ENCODE measurements at regions not wholly inside any gene's neighbourhood (a gene's known extent, or its start where the extent isn't known, plus 50 kb on each side); places are given as distances from the start of the nearest gene placed in this dataset.
"Not testable (repeated sequence)": the region's sequence is repeated elsewhere in the genome, so short reads cannot be mapped to it uniquely, and the experiment has no call there.

GRCh38 chr9:126170286-126170823, 156.3 kb upstream of the MVB12B start:
- DNase-seq (ENCODE audit: low read depth in 2 of 2): no peak

GRCh38 chr9:126171641-126172040, 155.0 kb upstream of the MVB12B start:
- no peak for DNase-seq (ENCODE audit: low read depth in 2 of 2)

GRCh38 chr9:126173401-126173800, 153.2 kb upstream of the MVB12B start:
- DNase-seq (ENCODE audit: low read depth in 2 of 2): no peak

GRCh38 chr9:126173929-126174328, 152.7 kb upstream of the MVB12B start:
- no peak for DNase-seq (ENCODE audit: low read depth in 2 of 2)

- DNase-seq (ENCODE audit: low read depth in 2 of 2): no peak
Observed at GRCh38 chr9:126183266-126183665, 143.4 kb upstream of the MVB12B start.

- DNase-seq (ENCODE audit: low read depth in 2 of 2): not testable (repeated sequence)
Observed at GRCh38 chr9:126190994-126191393, 135.6 kb upstream of the MVB12B start.

GRCh38 chr9:126198854-126199253, 127.8 kb upstream of the MVB12B start:
- no peak for DNase-seq (ENCODE audit: low read depth in 2 of 2)

GRCh38 chr9:126203313-126203712, 123.3 kb upstream of the MVB12B start:
- DNase-seq (ENCODE audit: low read depth in 2 of 2): no peak

GRCh38 chr9:126204197-126204596, 122.4 kb upstream of the MVB12B start:
- DNase-seq (ENCODE audit: low read depth in 2 of 2): no peak

GRCh38 chr9:126204708-126205225, 121.9 kb upstream of the MVB12B start:
- no peak for DNase-seq (ENCODE audit: low read depth in 2 of 2)

- DNase-seq (ENCODE audit: low read depth in 2 of 2): no peak
Observed at GRCh38 chr9:126205265-126205664, 121.4 kb upstream of the MVB12B start.

GRCh38 chr9:126205845-126206498, 120.7 kb upstream of the MVB12B start:
- DNase-seq (ENCODE audit: low read depth in 2 of 2): no peak

- no peak for DNase-seq (ENCODE audit: low read depth in 2 of 2)
Observed at GRCh38 chr9:126207256-126207655, 119.4 kb upstream of the MVB12B start.

GRCh38 chr9:126208216-126208758, 118.3 kb upstream of the MVB12B start:
- no peak for DNase-seq (ENCODE audit: low read depth in 2 of 2)

GRCh38 chr9:126211441-126212074, 115.1 kb upstream of the MVB12B start:
- DNase-seq (ENCODE audit: low read depth in 2 of 2): no peak

- DNase-seq (ENCODE audit: low read depth in 2 of 2): no peak
Observed at GRCh38 chr9:126215486-126215885, 111.1 kb upstream of the MVB12B start.

- no peak for DNase-seq (ENCODE audit: low read depth in 2 of 2)
Observed at GRCh38 chr9:126216826-126217225, 109.8 kb upstream of the MVB12B start.

- no peak for DNase-seq (ENCODE audit: low read depth in 2 of 2)
Observed at GRCh38 chr9:126217250-126217653, 109.4 kb upstream of the MVB12B start.

GRCh38 chr9:126217797-126218196, 108.8 kb upstream of the MVB12B start:
- no peak for DNase-seq (ENCODE audit: low read depth in 2 of 2)

GRCh38 chr9:126218359-126219125, 108.1 kb upstream of the MVB12B start:
- DNase-seq (ENCODE audit: low read depth in 2 of 2): no peak

- no peak for DNase-seq (ENCODE audit: low read depth in 2 of 2)
Observed at GRCh38 chr9:126219166-126219565, 107.5 kb upstream of the MVB12B start.

GRCh38 chr9:126219648-126220063, 107.0 kb upstream of the MVB12B start:
- DNase-seq (ENCODE audit: low read depth in 2 of 2): no peak
